WTC11 (cell line): ENCODE measurements at regions not wholly inside any gene's neighbourhood (a gene's known extent, or its start where the extent isn't known, plus 50 kb on each side); places are given as distances from the start of the nearest gene placed in this dataset.

ENCODE experiments used
- ATAC-seq: fragments of 200-7000 bp; cut with Tn5 transposase; 2 replicates; pipeline ENCODE4 v1.10.0; 2021; ENCODE audit warnings: mild to moderate bottlenecking, moderate library complexity
- CTCF ChIA-PET: fragments of 300-600 bp; sonication (Branson Sonifier 250); formaldehyde crosslinking; loops from one replicate; lab custom pipeline; 2021; ENCODE audit warnings: antibody characterized with exemption; lab: Charles Lee
- POLR2A ChIA-PET: fragments of 350-600 bp; sonication (Branson Sonifier 250); formaldehyde crosslinking; loops from one replicate; lab custom pipeline; 2021; ENCODE audit warnings: antibody characterized with exemption; lab: Charles Lee
- DNase-seq: peaks from one replicate; pipeline ENCODE4 v3.0.0; 2021; ENCODE audit warnings: low spot score
- H3K27ac Mint-ChIP-seq: 2 replicates; pipeline ENCODE4 v1.8.0; 2021; ENCODE audit warnings: mixed read lengths
- H3K27me3 Mint-ChIP-seq: 2 replicates; pipeline ENCODE4 v1.8.0; 2021; ENCODE audit warnings: low read depth, mild to moderate bottlenecking, moderate library complexity, mixed read lengths
- H3K36me3 Mint-ChIP-seq: 2 replicates; pipeline ENCODE4 v1.8.0; 2021; ENCODE audit warnings: mixed read lengths
- H3K4me1 Mint-ChIP-seq: 2 replicates; pipeline ENCODE4 v1.8.0; 2022; ENCODE audit warnings: mixed read lengths
- H3K4me3 Mint-ChIP-seq: 2 replicates; pipeline ENCODE4 v1.8.0; 2021; ENCODE audit warnings: mild to moderate bottlenecking, moderate library complexity, mixed read lengths
- H3K9me3 Mint-ChIP-seq: 2 replicates; pipeline ENCODE4 v1.8.0; 2021; ENCODE audit warnings: mixed read lengths
- CBFB ChIP-seq: sonication (generic); formaldehyde crosslinking; IDR thresholded peaks from 2 replicates; pipeline ENCODE4 v1.8.1; 2022; ENCODE audit warnings: mild to moderate bottlenecking, low read depth, missing genetic modification reagents
- ELF4 ChIP-seq: sonication (generic); formaldehyde crosslinking; IDR thresholded peaks from 2 replicates; pipeline ENCODE4 v1.8.1; 2022; ENCODE audit warnings: low read depth, mild to moderate bottlenecking, moderate library complexity, missing genetic modification reagents
- FOXJ3 ChIP-seq: sonication (generic); formaldehyde crosslinking; IDR thresholded peaks from 2 replicates; pipeline ENCODE4 v1.9.0; 2021; ENCODE audit warnings: missing genetic modification reagents, mild to moderate bottlenecking, borderline replicate concordance
- GABPB1 ChIP-seq: sonication (generic); formaldehyde crosslinking; IDR thresholded peaks from 2 replicates; pipeline ENCODE4 v1.8.1; 2023; ENCODE audit warnings: mild to moderate bottlenecking, missing genetic modification reagents
- OVOL2 ChIP-seq: fragments of 250-450 bp; sonication (Bioruptor Pico); IDR thresholded peaks from 2 replicates; pipeline ENCODE4 v1.9.0; 2021; ENCODE audit warnings: mild to moderate bottlenecking, borderline replicate concordance
- TCF7 ChIP-seq: sonication (generic); formaldehyde crosslinking; IDR thresholded peaks from 2 replicates; pipeline ENCODE4 v1.8.0; 2022; ENCODE audit warnings: mild to moderate bottlenecking, low read depth, missing genetic modification reagents, moderate library complexity
- ZBTB21 ChIP-seq: sonication (generic); formaldehyde crosslinking; IDR thresholded peaks from 2 replicates; pipeline ENCODE4 v1.8.1; 2023; ENCODE audit warnings: mild to moderate bottlenecking, missing genetic modification reagents, borderline replicate concordance
- ZNF138 ChIP-seq: sonication (generic); formaldehyde crosslinking; conservative IDR thresholded peaks from 2 replicates; pipeline ENCODE4 v1.8.1; 2022; ENCODE audit warnings: mild to moderate bottlenecking, moderate library complexity, missing genetic modification reagents
- ZNF416 ChIP-seq: fragments of 250-450 bp; sonication (Bioruptor Pico); IDR thresholded peaks from 2 replicates; pipeline ENCODE4 v1.9.0; 2021; ENCODE audit warnings: mild to moderate bottlenecking, inconsistent platforms
- TF ChIP-seq, protein P1 (sequence below): sonication (generic); formaldehyde crosslinking; IDR thresholded peaks from 2 replicates; pipeline ENCODE4 v1.8.1; 2022; ENCODE audit warnings: low read depth, mild to moderate bottlenecking, moderate library complexity, missing genetic modification reagents, borderline replicate concordance
- TF ChIP-seq, protein P2 (sequence below): fragments of 250-450 bp; sonication (Bioruptor Pico); IDR thresholded peaks from 2 replicates; pipeline ENCODE4 v1.9.0; 2021; ENCODE audit warnings: mild to moderate bottlenecking
- TF ChIP-seq, protein P3 (sequence below): sonication (generic); formaldehyde crosslinking; conservative IDR thresholded peaks from 2 replicates; pipeline ENCODE4 v1.8.1; 2022; ENCODE audit warnings: mild to moderate bottlenecking, missing genetic modification reagents
- TF ChIP-seq, protein P4 (sequence below): sonication (generic); formaldehyde crosslinking; IDR thresholded peaks from 2 replicates; pipeline ENCODE4 v1.8.0; 2022; ENCODE audit warnings: mild to moderate bottlenecking, missing genetic modification reagents
- TF ChIP-seq, protein P5 (sequence below): sonication (generic); formaldehyde crosslinking; IDR thresholded peaks from 2 replicates; pipeline ENCODE4 v1.8.1; 2023; ENCODE audit warnings: mild to moderate bottlenecking, moderate library complexity, missing genetic modification reagents
- TF ChIP-seq, protein P6 (sequence below): sonication (generic); formaldehyde crosslinking; IDR thresholded peaks from 2 replicates; pipeline ENCODE4 v1.8.0; 2023; ENCODE audit warnings: missing genetic modification reagents

DNA sequence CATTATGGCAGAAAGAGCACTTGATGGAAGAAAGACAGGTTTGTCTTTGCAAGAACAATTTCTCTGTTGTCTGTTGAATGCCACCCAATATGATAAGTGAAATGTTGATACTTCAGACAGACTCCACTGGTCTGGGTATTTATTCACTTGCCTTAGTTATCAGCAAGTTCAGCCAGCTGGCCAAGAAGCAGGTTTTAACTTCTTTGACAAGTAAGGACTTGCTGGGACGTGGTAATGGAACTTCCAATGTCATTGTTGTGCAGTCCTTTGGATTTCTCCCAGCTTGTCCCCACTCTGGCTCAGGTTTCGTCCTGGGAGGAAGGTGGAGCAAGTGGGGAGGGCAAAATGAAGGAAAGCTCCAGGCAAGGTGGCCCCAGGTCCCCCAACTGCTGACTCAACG is 497.4 kb downstream of the RPS24 start:
- no peak overlapping the region for H3K27ac Mint-ChIP-seq
- peaks cover 13% of the 10 kb centered on the region for H3K9me3 Mint-ChIP-seq
- H3K4me1 Mint-ChIP-seq, result peaks cover 12% of the 10 kb centered on the region
- no peak for TF ChIP-seq GABPB1
- no peak for TF ChIP-seq ZNF138
- TF ChIP-seq TCF7, result no peak
- no peak for TF ChIP-seq CBFB
- TF ChIP-seq, protein P1, sequence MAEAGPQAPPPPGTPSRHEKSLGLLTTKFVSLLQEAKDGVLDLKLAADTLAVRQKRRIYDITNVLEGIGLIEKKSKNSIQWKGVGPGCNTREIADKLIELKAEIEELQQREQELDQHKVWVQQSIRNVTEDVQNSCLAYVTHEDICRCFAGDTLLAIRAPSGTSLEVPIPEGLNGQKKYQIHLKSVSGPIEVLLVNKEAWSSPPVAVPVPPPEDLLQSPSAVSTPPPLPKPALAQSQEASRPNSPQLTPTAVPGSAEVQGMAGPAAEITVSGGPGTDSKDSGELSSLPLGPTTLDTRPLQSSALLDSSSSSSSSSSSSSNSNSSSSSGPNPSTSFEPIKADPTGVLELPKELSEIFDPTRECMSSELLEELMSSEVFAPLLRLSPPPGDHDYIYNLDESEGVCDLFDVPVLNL (CRISPR knock-in tag), result no peak
- TF ChIP-seq, protein P2, sequence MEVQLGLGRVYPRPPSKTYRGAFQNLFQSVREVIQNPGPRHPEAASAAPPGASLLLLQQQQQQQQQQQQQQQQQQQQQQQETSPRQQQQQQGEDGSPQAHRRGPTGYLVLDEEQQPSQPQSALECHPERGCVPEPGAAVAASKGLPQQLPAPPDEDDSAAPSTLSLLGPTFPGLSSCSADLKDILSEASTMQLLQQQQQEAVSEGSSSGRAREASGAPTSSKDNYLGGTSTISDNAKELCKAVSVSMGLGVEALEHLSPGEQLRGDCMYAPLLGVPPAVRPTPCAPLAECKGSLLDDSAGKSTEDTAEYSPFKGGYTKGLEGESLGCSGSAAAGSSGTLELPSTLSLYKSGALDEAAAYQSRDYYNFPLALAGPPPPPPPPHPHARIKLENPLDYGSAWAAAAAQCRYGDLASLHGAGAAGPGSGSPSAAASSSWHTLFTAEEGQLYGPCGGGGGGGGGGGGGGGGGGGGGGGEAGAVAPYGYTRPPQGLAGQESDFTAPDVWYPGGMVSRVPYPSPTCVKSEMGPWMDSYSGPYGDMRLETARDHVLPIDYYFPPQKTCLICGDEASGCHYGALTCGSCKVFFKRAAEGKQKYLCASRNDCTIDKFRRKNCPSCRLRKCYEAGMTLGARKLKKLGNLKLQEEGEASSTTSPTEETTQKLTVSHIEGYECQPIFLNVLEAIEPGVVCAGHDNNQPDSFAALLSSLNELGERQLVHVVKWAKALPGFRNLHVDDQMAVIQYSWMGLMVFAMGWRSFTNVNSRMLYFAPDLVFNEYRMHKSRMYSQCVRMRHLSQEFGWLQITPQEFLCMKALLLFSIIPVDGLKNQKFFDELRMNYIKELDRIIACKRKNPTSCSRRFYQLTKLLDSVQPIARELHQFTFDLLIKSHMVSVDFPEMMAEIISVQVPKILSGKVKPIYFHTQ (CRISPR knock-in tag), result no peak
- TF ChIP-seq, protein P3, sequence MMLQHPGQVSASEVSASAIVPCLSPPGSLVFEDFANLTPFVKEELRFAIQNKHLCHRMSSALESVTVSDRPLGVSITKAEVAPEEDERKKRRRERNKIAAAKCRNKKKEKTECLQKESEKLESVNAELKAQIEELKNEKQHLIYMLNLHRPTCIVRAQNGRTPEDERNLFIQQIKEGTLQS, result no peak
- DNase-seq (no peak), ATAC-seq (no peak)
- ChIA-PET POLR2A (no interaction called here), CTCF (no interaction called here)
- H3K4me3 Mint-ChIP-seq, result no peak overlapping the region
- no peaks in the 10 kb centered on the region; the same call in 1 of the 2 replicates for H3K27me3 Mint-ChIP-seq
- peaks cover 5% of the 10 kb centered on the region; the same call in 1 of the 2 replicates for H3K36me3 Mint-ChIP-seq

DNA sequence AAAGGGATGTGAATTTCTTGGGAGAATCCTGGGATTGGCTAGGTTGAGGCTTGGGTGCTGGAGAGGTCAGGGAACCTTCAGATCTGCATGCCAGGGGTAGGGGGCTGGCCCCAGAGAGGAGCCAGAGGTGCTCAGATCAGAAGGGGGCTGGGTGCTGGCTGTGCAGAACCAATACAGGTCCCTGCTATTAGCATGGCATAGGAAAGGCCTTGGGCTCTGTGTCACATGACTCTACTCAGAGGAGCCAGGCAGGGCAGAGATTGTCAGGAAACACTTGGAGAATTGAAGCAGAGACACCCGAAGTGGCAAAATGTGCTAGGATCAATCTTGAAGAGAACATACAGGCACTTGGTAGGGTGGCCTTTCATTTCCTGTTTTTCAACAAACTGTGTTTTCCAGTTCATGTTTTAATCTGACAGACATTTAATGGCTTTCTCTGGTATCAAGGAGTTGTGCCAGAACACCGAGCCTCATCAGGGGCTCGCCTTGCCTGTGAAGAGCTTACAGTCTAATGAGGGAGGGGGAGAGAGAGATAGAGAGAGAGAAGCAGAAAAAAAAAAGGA is 498.9 kb downstream of the RPS24 start:
- H3K4me1 Mint-ChIP-seq, result peaks cover 12% of the 10 kb centered on the region
- POLR2A ChIA-PET, result no interaction called here
- peaks cover 11% of the 10 kb centered on the region for H3K9me3 Mint-ChIP-seq
- no peak for TF ChIP-seq FOXJ3 (CRISPR knock-in tag)
- TF ChIP-seq, protein P1 (CRISPR knock-in tag), result no peak
- TF ChIP-seq ELF4 (CRISPR knock-in tag), result no peak
- no peak for TF ChIP-seq GABPB1
- peaks cover 5% of the 10 kb centered on the region; the same call in 1 of the 2 replicates for H3K36me3 Mint-ChIP-seq
- CTCF ChIA-PET, result no interaction called here
- no peaks in the 10 kb centered on the region; the same call in 1 of the 2 replicates for H3K27me3 Mint-ChIP-seq
- no peak for ATAC-seq
- no peak overlapping the region for H3K4me3 Mint-ChIP-seq
- DNase-seq, result no peak
- no peak overlapping the region for H3K27ac Mint-ChIP-seq

DNA sequence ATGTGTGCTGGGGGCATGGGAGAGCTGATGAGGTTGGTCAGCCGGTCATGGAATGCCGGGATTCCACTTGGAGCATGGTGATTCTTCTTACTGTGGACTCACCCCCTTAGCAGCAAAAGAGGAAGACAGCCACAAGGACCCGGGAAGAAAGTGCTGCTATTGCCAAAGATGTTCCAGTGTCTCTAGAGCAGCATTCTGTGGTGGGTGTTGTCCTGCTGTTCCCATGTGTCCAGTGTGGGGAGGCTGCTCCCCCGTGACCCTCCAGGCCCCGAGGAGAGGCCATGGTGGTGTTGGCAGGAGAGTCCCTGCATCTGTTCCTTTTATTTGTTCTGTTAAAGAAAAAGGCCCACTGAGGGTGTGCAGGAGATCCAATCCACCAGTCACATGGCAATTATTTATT is 499.4 kb downstream of the RPS24 start:
- H3K36me3 Mint-ChIP-seq, result peaks cover 5% of the 10 kb centered on the region; the same call in 1 of the 2 replicates
- peaks cover 11% of the 10 kb centered on the region for H3K9me3 Mint-ChIP-seq
- H3K27me3 Mint-ChIP-seq, result no peaks in the 10 kb centered on the region; the same call in 1 of the 2 replicates
- ATAC-seq (no peak), DNase-seq (no peak)
- CTCF ChIA-PET, result no interaction called here
- H3K4me3 Mint-ChIP-seq, result no peak overlapping the region
- POLR2A ChIA-PET, result no interaction called here
- H3K4me1 Mint-ChIP-seq, result peaks cover 12% of the 10 kb centered on the region
- no peak overlapping the region for H3K27ac Mint-ChIP-seq
- TF ChIP-seq OVOL2 (CRISPR knock-in tag) (no peak), ZBTB21 (CRISPR knock-in tag) (no peak), ZNF416 (no peak)
- TF ChIP-seq, protein P4, sequence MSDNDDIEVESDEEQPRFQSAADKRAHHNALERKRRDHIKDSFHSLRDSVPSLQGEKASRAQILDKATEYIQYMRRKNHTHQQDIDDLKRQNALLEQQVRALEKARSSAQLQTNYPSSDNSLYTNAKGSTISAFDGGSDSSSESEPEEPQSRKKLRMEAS, result no peak
- TF ChIP-seq, protein P2 (CRISPR knock-in tag), result no peak
- TF ChIP-seq, protein P5, sequence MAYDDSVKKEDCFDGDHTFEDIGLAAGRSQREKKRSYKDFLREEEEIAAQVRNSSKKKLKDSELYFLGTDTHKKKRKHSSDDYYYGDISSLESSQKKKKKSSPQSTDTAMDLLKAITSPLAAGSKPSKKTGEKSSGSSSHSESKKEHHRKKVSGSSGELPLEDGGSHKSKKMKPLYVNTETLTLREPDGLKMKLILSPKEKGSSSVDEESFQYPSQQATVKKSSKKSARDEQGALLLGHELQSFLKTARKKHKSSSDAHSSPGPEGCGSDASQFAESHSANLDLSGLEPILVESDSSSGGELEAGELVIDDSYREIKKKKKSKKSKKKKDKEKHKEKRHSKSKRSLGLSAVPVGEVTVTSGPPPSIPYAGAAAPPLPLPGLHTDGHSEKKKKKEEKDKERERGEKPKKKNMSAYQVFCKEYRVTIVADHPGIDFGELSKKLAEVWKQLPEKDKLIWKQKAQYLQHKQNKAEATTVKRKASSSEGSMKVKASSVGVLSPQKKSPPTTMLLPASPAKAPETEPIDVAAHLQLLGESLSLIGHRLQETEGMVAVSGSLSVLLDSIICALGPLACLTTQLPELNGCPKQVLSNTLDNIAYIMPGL (CRISPR knock-in tag), result no peak
- TF ChIP-seq, protein P6, sequence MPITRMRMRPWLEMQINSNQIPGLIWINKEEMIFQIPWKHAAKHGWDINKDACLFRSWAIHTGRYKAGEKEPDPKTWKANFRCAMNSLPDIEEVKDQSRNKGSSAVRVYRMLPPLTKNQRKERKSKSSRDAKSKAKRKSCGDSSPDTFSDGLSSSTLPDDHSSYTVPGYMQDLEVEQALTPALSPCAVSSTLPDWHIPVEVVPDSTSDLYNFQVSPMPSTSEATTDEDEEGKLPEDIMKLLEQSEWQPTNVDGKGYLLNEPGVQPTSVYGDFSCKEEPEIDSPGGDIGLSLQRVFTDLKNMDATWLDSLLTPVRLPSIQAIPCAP, result no peak
